Activated CD8-positive, alpha-beta T cell treated with anti-CD3 and anti-CD28 coated beads, Interleukin-2, amount 10 ng/mL, durations not matched to agents 7 days and 5 days (primary cell): ENCODE measurements at regions not wholly inside any gene's neighbourhood (a gene's known extent, or its start where the extent isn't known, plus 50 kb on each side); places are given as distances from the start of the nearest gene placed in this dataset.

Experiments used
- ATAC-seq: fragments of 150-1000 bp; cut with Tn5 transposase; one replicate; pipeline ENCODE4 v1.10.0; 2021; ENCODE audit warnings: moderate library complexity
- CTCF ChIA-PET: fragments of 350-600 bp; sonication (Branson Sonifier 250); formaldehyde crosslinking; loops from one replicate; lab custom pipeline; 2021; ENCODE audit warnings: antibody characterized with exemption; lab: Charles Lee
- POLR2A ChIA-PET: fragments of 350-600 bp; sonication (Branson Sonifier 250); formaldehyde crosslinking; loops from one replicate; lab custom pipeline; 2021; ENCODE audit warnings: antibody characterized with exemption; lab: Charles Lee
- DNase-seq: peaks from one replicate; pipeline ENCODE4 v3.0.0-alpha.2; 2020
- H3K27ac Mint-ChIP-seq: one replicate; pipeline ENCODE4 v1.8.0; 2021; ENCODE audit warnings: mild to moderate bottlenecking, mixed read lengths
- H3K27me3 Mint-ChIP-seq: one replicate; pipeline ENCODE4 v1.8.0; 2021; ENCODE audit warnings: low read depth, mixed read lengths
- H3K36me3 Mint-ChIP-seq: one replicate; pipeline ENCODE4 v1.8.0; 2021; ENCODE audit warnings: low read depth, mixed read lengths
- H3K4me1 Mint-ChIP-seq: one replicate; pipeline ENCODE4 v1.8.0; 2021; ENCODE audit warnings: low read depth, mixed read lengths
- H3K4me3 Mint-ChIP-seq: one replicate; pipeline ENCODE4 v1.8.0; 2021; ENCODE audit warnings: mild to moderate bottlenecking, mixed read lengths
- H3K9me3 Mint-ChIP-seq: one replicate; pipeline ENCODE4 v1.8.0; 2022; ENCODE audit warnings: mixed read lengths; ENCODE audit not compliant: insufficient read depth

DNA sequence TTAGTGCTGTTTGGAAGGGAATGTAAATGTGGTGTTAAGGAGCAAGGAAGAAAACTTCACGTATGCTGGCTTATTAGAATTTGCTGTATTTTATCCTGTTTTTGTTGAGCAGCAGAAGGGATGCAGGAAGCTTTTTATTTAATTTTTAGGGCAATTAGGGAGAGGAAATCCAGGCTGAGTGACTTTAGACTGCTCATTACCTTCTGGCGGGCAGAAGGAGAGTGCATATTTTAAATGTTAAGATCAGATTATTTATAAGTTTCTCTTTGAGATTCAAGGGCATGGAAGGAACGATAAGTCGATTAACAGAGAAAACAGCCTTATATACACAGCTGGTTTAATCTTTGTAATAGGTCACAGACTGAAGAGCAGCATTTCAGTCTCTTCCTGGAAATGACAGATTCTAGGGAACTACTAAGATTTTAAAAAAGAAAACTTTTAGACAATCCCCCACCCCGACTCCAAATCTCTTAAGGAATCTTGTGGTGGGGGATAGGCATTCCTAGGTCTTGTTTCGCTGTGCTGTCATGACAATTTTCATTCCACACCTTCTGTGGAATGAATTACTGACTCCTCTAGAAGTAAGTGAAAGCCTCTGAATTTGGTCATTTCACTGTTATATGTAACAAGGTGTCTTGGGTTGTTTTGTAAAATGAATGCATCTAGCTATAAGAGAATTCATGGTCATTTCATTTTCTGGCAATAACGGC, 402.5 kb downstream of the RAPGEF2 start:
- POLR2A ChIA-PET, result no interaction called here
- CTCF ChIA-PET, result no interaction called here
- Mint-ChIP-seq H3K27me3 (no peaks in the 10 kb centered on the region), H3K4me3 (no peak overlapping the region), H3K9me3 (no peaks in the 10 kb centered on the region), H3K27ac (no peak overlapping the region), H3K4me1 (no peaks in the 10 kb centered on the region), H3K36me3 (no peaks in the 10 kb centered on the region)
- DNase-seq, result no peak
- ATAC-seq, result no peak

DNA sequence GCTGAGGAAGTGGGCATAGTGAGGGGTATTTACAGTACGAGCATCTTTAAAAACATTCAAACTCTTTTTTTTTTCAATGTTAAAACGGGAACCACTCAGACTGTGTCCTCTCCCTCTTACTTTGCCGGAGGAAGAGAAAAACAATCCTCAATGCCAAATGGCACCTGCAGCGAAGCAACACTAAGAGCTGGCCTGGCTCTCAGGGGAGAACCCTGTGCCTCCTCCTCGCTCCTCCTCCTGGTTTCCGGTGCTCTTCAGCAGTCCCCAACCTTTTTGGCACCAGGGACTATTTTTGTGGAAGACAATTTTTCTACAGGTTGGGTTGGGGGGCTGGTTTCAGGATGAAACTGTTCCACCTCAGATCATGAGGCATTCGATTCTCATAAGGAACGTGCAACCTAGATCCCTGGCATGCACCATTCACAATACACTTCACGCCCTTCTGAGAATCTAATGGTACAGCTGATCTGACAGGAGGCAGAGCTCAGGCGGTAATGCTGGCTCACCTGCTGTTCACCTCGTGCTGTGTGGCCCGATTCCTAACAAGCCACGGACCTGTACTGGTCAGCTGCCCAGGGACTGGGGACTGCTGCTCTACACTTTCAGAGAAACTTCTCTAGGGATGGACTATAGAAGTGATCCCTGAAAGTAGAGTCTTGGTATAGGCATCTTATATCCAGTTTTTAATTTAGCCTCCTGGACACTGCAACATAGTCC, 404.1 kb downstream of the RAPGEF2 start:
- Mint-ChIP-seq H3K4me3 (no peak overlapping the region), H3K9me3 (no peaks in the 10 kb centered on the region), H3K27ac (no peak overlapping the region), H3K27me3 (no peaks in the 10 kb centered on the region), H3K4me1 (no peaks in the 10 kb centered on the region), H3K36me3 (no peaks in the 10 kb centered on the region)
- CTCF ChIA-PET, result no interaction called here
- DNase-seq (no peak), ATAC-seq (no peak)
- POLR2A ChIA-PET, result no interaction called here

DNA sequence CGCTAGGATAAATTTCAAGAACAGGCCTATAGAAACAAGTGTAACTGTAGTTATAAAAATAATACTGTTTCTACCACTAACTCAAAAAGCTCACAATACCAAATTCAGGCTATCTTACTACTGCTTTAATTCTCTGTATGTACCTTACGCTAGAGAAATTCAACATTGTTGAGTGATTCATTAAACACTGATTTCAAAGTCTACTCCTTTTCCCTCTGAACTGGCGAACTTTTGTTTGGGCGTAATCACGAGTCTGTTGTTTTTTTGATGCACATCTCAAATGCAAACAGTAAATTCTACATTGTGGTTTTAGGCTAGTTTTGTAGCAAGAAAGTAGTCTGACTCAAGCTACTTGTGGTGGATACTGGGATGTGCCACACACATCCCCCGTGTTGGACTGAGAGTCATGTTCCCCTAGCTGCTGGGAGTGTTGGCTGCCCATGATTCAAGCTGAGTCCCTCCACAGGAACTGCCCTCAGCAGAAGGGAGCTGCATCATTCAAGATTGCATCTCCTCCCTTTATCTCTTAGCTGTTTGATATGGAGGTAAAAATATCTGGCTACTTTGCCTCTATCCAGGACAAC, 406.1 kb downstream of the RAPGEF2 start:
- no peak for ATAC-seq
- POLR2A ChIA-PET, result no interaction called here
- no peaks in the 10 kb centered on the region for H3K9me3 Mint-ChIP-seq
- H3K36me3 Mint-ChIP-seq, result no peaks in the 10 kb centered on the region
- no peaks in the 10 kb centered on the region for H3K4me1 Mint-ChIP-seq
- H3K4me3 Mint-ChIP-seq, result no peak overlapping the region
- no peak for DNase-seq
- no peaks in the 10 kb centered on the region for H3K27me3 Mint-ChIP-seq
- CTCF ChIA-PET, result no interaction called here
- no peak overlapping the region for H3K27ac Mint-ChIP-seq

DNA sequence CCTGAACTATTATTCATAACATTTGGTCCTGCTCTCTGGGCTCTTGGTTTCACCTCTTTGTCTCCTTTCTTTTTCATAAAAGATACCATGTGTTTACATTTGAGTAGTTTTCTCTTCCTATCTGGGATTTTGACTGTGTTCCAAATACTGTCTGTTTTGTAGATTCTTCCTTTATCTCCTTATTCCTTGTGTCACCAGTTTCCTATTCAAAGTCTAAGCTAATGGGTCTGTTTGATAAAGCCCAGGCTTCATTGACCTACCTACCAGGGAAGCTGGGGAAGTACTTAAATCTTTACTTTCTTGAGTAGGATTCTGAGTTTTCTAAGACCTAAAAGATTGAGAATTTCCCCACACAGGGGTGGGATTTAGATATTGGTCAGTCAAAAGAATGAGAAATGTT, 409.5 kb downstream of the RAPGEF2 start:
- ChIA-PET POLR2A (no interaction called here), CTCF (no interaction called here)
- Mint-ChIP-seq H3K27me3 (no peaks in the 10 kb centered on the region), H3K27ac (no peak overlapping the region), H3K4me1 (no peaks in the 10 kb centered on the region), H3K9me3 (no peaks in the 10 kb centered on the region), H3K36me3 (no peaks in the 10 kb centered on the region), H3K4me3 (no peak overlapping the region)
- DNase-seq, result no peak
- ATAC-seq, result no peak

DNA sequence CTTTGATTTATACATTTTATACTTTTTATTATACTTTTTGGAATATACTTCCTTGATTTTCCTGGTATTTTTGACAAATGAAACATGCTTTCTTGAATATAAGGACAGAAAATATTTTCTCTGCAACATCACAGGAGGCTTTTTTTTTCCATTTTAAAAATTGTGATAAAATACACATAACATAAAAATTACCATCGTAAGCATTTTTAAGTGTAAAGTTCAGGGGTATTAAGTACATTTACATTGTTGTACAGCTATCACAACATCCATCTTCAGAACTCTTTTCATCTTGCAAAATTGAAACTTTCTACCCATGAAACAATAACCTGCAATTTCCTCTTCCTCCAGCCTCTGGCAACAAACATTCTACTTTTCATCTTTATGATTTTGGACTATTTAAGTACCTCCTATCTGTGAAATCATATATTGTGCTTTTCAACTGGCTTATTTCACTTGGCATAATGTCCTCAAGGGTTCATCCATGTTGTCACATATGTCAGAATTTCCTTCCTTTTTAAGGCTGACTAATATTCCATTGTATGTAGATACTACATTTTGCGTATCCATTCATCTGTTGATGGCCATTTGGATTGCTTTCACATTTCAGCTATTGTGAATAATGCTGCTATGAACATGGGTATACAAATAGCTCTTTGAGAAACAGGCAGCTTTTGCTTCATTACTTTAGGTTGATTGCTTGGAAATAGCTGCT, 412.6 kb downstream of the RAPGEF2 start:
- no peaks in the 10 kb centered on the region for H3K36me3 Mint-ChIP-seq
- POLR2A ChIA-PET, result no interaction called here
- H3K4me3 Mint-ChIP-seq, result no peak overlapping the region
- no peak for ATAC-seq
- H3K27ac Mint-ChIP-seq, result no peak overlapping the region
- no peaks in the 10 kb centered on the region for H3K27me3 Mint-ChIP-seq
- no peaks in the 10 kb centered on the region for H3K4me1 Mint-ChIP-seq
- DNase-seq, result no peak
- no peaks in the 10 kb centered on the region for H3K9me3 Mint-ChIP-seq
- CTCF ChIA-PET, result no interaction called here

DNA sequence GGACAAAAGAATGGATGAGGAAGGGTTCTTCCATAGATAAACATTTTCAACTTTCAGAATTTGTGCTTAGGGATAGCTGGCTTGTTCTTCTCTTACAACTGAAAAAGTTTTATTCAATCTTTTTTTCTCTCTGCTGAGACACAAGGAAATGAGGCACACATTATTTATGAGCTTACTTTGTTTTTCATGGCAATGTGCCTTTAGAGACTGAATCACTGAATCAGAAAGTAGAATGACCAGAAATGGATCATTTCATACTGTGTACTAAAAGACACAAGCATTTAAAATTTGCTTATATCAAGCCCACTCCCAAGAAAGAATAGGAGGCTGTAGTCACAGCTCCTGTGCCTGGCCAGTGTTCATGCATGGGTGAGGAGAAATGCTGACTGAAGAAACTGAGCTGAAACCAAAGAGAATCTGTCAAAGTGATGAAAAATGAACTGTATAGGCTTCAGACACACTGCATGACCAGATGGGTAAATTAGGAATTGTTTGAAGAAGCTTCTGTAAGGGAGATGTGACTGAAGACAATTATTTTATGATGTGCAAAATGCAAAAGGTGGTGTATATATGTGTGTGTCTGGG, 413.8 kb downstream of the RAPGEF2 start:
- CTCF ChIA-PET, result no interaction called here
- ATAC-seq (no peak), DNase-seq (no peak)
- Mint-ChIP-seq H3K36me3 (no peaks in the 10 kb centered on the region), H3K27ac (no peak overlapping the region), H3K4me3 (no peak overlapping the region), H3K27me3 (no peaks in the 10 kb centered on the region), H3K9me3 (no peaks in the 10 kb centered on the region), H3K4me1 (no peaks in the 10 kb centered on the region)
- POLR2A ChIA-PET, result interaction anchor here (0.8 kb wide), 1 partner anchor 57 kb away, joined by 3 read pairs; no protein-coding TSS in a partner anchor

DNA sequence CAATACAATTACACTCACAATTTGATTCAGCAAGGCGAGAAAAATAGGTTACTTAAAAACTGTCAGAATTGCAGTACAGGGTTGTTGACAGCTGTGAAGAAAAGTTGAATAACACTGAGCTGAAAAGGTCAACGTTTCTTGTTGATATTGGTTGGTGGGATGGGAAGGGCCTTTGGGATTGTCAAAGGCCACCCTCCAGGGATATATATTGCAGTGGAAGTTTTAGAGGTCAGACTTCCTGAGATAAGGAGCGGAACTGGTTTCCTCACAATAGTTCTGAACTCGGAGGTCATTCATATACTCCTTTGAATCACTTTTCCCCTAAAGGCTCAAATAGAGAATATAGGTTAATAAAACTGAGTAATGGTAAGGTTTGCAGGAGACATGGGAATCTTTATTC, 417.2 kb downstream of the RAPGEF2 start:
- Mint-ChIP-seq H3K4me1 (no peaks in the 10 kb centered on the region), H3K27ac (no peak overlapping the region), H3K9me3 (no peaks in the 10 kb centered on the region), H3K4me3 (no peak overlapping the region), H3K36me3 (no peaks in the 10 kb centered on the region), H3K27me3 (no peaks in the 10 kb centered on the region)
- no peak for ATAC-seq
- ChIA-PET CTCF (no interaction called here), POLR2A (interaction anchor here (0.6 kb wide), 1 partner anchor 49 kb away, joined by 3 read pairs; no protein-coding TSS in a partner anchor)
- DNase-seq, result no peak

DNA sequence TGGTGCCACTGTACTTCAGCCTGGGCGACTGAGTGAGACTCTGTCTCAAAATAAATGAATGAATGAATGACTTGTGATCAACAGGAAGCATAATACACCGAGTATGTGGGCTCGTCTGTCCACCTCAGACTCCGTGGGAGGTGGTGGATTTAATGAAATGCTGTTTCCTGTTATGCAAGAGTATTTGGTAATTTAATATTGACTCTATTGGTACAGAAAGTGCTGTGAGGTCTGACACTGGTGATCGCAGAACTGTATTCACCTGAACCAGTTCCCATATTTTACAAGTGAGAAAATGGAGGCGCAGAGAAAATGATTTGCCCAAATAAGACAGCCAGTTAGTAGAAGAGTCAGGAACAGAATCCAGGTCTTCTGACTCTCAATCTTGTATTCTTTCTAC, 423.3 kb downstream of the RAPGEF2 start:
- Mint-ChIP-seq H3K36me3 (no peaks in the 10 kb centered on the region), H3K9me3 (no peaks in the 10 kb centered on the region), H3K4me1 (no peaks in the 10 kb centered on the region), H3K27me3 (no peaks in the 10 kb centered on the region), H3K4me3 (no peak overlapping the region), H3K27ac (no peak overlapping the region)
- no peak for ATAC-seq
- ChIA-PET CTCF (no interaction called here), POLR2A (no interaction called here)
- no peak for DNase-seq

DNA sequence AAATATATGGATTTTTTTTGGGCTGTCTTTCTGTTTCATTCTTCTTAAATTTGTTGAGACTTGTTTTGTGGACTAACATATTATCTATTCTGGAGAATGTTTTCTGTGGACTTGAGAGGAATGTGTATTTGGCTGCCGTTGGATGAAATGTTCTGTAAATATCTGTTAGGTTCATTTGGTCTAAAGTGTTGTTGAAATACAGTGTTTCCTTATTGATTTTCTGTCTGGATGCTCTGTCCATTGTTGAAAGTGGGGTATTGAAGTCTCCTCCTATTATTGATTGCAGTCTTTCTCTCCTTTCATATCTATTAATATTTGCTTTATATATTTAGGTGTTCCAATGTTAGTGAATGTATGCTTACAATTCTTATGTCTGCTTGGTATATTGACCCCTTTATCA, 431.8 kb downstream of the RAPGEF2 start:
- Mint-ChIP-seq H3K27me3 (no peaks in the 10 kb centered on the region), H3K9me3 (peaks cover 15% of the 10 kb centered on the region)
- CTCF ChIA-PET, result no interaction called here

DNA sequence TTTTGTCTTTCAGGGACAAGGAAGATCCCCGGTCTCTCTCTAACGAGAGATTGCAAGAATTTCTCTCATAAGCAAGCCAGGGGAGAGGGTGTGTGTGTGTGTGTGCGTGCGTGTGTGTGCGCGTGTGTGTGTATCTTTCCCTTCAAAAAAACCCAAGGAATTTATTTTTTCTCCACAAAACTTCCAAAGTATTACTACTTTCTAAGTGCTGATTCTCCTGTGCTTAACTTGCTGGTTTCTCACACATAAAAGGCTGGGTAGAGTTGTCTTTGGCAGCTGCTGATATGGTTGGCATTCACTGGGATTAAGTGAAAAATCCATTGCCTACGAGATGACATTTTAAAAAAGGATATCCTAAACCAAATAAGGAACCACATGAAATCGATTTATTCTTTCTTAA, 435.7 kb downstream of the RAPGEF2 start:
- POLR2A ChIA-PET, result no interaction called here

More for the DNA sequence above, 431.8 kb downstream of the RAPGEF2 start:
- Mint-ChIP-seq H3K4me1 (no peaks in the 10 kb centered on the region), H3K4me3 (no peak overlapping the region), H3K36me3 (no peaks in the 10 kb centered on the region), H3K27ac (no peak overlapping the region)
- POLR2A ChIA-PET, result no interaction called here
- no peak for ATAC-seq
- no peak for DNase-seq

DNA sequence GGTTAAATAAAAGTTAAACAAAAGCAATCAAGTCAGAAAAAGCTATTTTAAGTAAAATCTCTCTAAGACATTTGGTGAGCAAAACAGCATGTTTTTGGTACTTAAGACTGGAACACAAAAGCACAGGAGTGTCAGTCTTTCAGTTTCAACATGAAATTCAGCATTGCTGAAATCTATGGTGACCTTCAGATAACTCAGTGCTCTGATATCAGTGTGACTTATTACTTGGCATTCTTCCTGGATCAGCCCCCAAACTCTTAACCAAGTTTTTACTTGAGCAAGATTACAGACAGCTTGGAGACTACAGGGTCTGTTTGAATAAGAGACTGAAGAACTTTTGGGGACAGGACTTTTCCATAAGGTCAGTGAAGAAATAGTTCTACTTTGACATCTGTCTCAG, 437.2 kb downstream of the RAPGEF2 start:
- Mint-ChIP-seq H3K27me3 (no peaks in the 10 kb centered on the region), H3K4me1 (no peaks in the 10 kb centered on the region), H3K27ac (no peak overlapping the region), H3K4me3 (no peak overlapping the region), H3K36me3 (no peaks in the 10 kb centered on the region), H3K9me3 (peaks cover 15% of the 10 kb centered on the region)
- ChIA-PET POLR2A (no interaction called here), CTCF (no interaction called here)
- DNase-seq (no peak), ATAC-seq (no peak)

More for the DNA sequence above, 435.7 kb downstream of the RAPGEF2 start:
- Mint-ChIP-seq H3K27ac (no peak overlapping the region), H3K4me3 (no peak overlapping the region), H3K36me3 (no peaks in the 10 kb centered on the region), H3K27me3 (no peaks in the 10 kb centered on the region), H3K4me1 (no peaks in the 10 kb centered on the region), H3K9me3 (peaks cover 15% of the 10 kb centered on the region)
- DNase-seq (no peak), ATAC-seq (no peak)
- CTCF ChIA-PET, result no interaction called here
